ENCODE measurements at regions not wholly inside any gene's neighbourhood (a gene's known extent, or its start where the extent isn't known, plus 50 kb on each side); places are given as distances from the start of the nearest gene placed in this dataset.

DNA sequence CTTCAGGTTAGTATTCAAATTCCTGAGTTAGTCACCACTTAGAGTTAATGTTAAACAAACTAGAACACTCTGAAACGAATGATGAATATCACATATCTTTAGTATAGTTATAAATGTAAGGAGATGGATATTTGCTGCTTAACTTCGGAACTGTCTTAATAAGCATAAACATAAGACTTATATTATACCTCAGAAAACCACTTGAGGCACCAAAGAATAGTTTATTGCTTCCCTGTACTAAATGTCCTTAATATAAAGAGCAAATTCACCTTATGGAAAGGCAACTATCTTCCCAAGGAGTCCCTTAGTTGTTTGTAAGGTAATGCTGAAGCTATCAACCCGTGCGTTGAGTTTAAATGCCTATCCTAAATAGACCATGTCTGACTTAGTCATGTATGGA is 300.0 kb upstream of the ADAMTSL1 start:
- no peak for TF ChIP-seq CTCF (IDR thresholded peaks at IDR 0.05 in 2 of 3, conservative IDR thresholded peaks at IDR 0.05 in 1 of 3; ENCODE audit: control insufficient read depth in 2 of 3, extremely low read depth in 1 of 3, insufficient read depth in 1 of 3, low read depth in 3 of 3, low read length in 3 of 3)
- no peak for TF ChIP-seq NR2C2 (IDR thresholded peaks at IDR 0.05; ENCODE audit: borderline replicate concordance, control insufficient read depth, insufficient read length, low read depth)
